GM19438 (cell line): ENCODE measurements at regions not wholly inside any gene's neighbourhood (a gene's known extent, or its start where the extent isn't known, plus 50 kb on each side); places are given as distances from the start of the nearest gene placed in this dataset.

Source experiments
- ATAC-seq: cut with Tn5 transposase; IDR thresholded peaks from one replicate; pipeline ENCODE4 v1.9.1; 2021; ENCODE audit warnings: low read depth; ENCODE audit not compliant: unreplicated experiment

DNA sequence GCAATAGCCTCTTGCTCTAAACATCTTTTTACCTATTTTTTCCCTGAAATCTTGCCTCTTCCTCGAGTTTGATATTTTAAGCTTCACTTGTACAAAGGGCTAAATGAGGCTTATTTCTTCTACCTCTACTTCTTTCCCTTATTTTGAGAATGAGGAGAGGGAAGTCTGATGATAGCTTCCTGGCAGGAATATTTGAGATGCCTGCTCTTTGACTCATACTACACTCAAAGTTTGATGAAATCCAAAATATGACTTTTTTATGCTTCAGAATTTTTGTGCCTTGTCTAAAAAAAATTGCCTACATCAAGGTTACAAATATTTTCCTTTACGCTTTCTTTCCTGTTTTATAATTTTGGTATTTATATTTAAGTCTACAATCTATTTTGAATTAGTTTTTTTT lies 624.4 kb upstream of the PLXNA2 start:
- ATAC-seq: no peak

DNA sequence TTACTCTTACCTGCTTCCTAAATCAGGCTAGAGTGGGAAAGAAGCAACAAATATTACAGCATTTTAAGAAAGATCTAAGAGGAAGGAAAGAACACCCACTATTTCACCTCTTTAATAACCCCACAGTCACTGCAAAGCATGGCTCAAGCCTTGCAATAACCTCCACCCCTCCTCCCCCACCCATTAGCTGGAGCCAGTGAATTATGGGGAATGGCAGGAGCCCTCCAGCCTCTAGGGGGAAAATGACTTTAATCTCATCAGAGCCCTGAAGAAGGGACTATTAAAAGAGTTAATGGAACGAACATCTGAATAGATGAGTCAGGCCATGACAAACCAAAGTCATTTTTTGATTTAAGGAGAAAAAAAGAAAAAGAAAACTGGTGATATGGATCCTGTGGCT lies 630.7 kb upstream of the PLXNA2 start:
- no peak for ATAC-seq

GRCh38 chr1:208879022-208879421 lies 634.8 kb upstream of the PLXNA2 start:
- ATAC-seq: no peak

- no peak for ATAC-seq
Observed at GRCh38 chr1:208880433-208881100, 636.4 kb upstream of the PLXNA2 start.

- ATAC-seq: no peak
Observed at GRCh38 chr1:208885060-208885459, 640.9 kb upstream of the PLXNA2 start.

DNA sequence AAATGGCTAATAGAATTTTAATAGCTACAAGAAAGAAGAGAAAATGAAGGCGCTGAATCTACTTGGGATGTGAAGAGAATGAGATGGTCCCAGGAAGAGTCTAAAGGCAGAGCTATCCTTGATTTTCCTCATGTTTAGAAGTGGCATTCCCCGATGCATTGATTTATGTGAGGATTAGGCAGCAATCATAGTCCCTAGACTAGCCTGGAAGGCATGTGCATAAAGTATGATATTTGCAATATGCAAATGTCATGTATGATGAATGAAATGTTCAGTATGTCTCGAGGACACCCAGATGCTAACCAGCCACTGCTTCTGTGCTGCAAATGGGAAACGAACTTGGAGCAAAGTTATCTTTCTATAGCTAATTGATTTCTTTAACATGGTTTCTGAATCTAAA lies 641.5 kb upstream of the PLXNA2 start:
- ATAC-seq: no peak

GRCh38 chr1:208888376-208888775 lies 644.2 kb upstream of the PLXNA2 start:
- no peak for ATAC-seq

DNA sequence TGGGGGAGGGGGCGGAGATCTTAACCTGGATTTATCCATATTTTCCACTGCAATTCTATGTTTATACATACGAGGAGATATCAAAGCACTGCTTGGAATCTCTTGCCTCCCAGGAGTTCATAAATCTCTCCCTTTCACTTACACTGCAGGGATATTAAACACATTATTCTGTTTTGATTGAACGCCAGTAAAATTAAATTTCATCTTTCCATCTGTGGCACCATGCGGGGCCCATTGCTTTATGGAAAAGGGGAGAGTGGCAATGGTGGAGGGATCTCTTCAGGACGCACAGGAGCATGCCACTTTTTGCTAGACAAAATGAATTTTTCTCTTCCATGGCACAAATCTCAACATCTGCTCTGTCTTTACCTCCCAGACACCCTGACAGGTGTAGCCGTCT lies 648.0 kb upstream of the PLXNA2 start:
- ATAC-seq: no peak

GRCh38 chr1:208893251-208893650 lies 649.1 kb upstream of the PLXNA2 start:
- ATAC-seq: no peak

DNA sequence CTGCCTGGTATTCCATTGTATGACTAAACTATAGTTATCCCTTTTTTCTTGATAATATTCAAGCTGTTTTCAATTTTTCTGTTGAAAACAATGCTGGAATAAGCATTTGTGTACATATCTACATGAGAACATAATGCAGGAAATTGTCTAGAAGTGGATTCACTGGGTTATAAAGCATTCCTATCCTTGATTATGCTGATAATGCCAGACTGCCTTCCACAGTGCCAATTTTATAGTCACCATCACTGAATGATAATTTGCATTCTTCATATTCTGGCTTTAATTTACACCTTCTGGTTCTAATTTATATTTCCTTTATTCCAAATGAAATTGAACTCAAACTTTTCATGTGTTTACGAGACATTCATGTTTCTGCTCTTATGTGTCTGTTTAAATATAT lies 651.0 kb upstream of the PLXNA2 start:
- no peak for ATAC-seq

DNA sequence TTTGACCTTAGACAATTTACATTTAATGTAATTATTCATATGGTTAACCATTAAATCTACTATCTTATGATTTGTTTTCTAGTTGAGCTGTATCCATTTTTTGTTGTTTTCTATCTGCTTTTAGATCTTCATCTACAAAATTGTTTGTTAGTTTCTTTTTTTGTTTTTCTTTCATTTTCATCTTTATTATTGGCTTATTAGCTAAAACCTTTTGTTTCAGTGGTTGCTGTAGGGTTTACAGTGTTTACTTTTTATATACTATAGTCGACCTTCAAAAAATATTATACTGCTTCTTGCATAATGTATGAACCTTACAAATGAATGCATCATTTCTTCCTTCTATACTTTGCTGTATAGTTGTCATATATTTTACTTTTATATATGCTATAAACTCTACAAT lies 651.6 kb upstream of the PLXNA2 start:
- no peak for ATAC-seq

- ATAC-seq: no peak
Observed at GRCh38 chr1:208896768-208897167, 652.6 kb upstream of the PLXNA2 start.

DNA sequence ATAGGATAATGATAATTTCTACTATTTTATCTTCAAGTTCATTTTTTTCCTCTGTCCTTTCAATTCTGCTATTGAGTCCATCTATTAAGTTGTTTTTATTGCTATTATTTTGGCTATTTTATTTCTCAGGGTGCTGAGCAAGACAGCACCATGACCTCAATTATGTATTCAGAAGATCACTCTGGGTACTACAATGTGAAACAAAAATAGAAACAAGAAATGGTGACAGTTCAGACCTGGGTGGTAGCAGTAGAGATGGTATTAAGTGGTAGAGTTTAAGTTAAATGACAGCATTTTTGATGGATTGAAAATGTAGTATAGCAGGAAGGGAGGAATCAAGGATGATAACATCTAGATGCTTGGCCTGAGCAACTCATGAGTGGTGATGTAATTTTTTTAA lies 655.3 kb upstream of the PLXNA2 start:
- ATAC-seq: no peak

DNA sequence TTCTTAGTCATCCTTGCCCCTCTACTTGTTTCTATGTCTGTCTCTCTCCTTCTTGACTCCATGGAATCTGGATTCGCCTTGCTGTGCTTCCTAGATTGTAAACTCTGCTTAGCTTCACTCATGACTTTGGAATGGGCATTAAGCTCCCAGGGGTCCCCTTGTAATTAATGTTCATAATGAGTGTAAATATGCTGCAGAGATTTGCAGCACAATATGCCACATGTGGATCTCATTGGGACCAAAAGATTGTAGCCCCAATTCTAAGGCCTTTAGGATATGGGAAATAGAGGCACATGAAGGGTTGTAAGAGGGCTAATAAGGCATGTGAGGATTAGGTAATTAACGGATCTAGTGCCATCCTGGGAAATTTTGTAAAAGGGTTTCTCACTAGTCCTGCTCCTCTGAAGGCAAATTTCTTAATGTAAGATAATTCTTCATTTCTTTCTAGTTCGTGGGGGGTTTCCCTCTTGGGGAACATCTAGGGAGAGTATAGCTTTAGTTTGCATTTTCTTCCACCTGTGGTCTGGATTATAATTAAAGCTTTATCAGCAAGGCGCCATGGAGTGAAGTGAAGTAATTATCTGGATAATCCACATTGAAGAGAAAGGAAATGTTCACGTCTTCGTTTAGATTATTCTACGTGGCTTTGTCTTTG lies 659.2 kb upstream of the PLXNA2 start:
- no peak for ATAC-seq

- no peak for ATAC-seq
Observed at GRCh38 chr1:208907790-208908189, 663.6 kb upstream of the PLXNA2 start.

DNA sequence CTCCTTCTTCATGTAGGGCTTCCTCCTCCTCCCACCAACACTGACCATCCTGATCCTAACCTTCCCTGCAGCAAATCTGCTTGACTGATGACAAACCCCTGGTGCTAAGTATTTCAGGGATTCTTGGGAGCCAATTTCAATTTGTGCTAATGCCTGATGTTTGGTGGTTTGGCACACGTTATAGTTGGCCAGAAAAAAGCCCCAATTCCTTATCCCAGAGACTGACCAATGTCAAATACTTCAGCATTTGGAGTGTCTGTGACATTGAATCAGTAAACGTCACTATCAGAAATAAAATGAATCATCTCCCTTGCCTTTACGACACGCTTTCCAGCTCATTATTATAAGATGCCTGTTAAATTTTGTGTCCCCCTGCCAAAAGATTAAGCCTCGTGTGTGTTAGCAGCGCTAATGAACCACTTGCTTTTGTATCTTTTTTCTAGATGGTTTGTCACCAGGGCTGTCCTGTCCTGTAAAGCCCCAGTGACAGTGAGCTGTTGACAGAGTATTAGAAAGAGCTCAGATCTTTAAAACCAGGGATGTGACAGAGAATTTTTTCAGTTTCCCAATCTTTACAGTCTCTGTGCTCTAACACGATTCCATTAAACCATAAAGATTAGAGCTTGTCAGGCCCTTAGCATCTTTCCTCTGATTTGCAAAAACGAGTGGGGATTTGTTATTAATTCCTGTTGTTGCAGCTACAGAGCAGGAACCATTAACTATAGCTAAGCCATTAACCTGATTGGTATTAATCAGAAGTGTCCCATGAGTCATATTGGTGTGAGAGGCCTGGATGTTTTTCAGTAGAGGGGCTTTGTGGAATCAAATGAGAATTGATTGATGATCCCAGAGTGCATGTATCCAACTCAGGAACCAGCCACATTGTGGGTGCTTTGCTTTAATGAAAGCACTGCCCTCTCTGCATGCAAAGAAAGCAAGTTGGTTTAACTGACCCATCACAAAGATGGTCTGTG lies 665.1 kb upstream of the PLXNA2 start:
- no peak for ATAC-seq

DNA sequence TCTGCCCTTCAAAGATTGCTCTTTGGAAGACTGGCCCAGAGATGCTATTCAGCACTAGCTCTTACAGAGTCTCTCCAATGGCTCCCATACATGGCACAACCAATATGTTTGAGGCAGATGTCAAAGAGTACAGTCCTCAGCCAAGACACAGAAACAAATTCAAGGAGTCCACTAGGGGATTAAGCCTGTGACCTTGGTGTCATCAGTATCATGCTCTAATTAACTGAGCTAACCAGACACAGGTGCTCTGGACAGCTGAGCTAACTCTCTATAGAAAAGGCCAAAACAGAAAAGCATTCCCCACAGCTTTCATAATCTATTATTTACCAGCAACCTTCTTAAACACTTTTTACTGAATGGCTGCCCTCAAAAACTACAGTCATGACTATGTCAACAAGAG lies 666.0 kb upstream of the PLXNA2 start:
- ATAC-seq: no peak

DNA sequence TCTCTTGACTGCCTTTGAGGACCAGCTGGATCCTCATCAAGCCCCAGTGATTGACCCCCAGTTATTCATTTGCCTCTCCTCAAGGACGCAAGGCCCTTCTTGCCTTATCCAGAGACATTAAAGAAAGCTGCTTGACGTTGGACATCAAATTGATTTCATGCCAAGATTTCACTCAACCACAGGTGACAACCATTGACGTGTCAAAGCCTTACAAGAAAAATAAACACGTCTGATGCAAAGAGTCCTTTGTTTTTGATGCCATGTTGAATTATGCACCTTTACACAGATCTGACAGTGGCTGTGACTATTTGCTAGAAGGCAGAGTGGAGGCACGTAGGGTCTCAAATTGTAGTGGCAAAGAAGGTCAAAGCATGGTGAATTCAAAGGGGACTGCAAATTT lies 666.2 kb upstream of the CAMK1G start:
- ATAC-seq: no peak

DNA sequence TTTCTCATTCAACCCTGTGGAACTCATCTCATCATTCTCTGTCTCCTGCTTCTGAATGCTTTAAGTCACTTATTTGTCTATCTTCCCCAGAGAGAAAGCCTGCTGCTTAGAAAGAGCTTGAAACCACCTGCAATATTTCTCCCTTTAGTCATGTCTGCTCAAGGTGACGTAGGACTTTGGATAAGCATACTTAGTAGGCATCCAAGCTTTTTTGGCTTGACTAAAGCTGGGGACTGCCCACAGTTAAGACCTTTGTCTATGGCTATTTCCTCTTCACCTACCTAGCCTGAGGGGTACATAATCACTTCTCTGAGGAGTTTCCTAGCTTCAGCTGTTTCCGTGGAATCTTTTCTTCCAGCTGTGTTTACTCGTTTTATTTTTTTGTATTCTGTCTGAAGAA lies 665.8 kb upstream of the CAMK1G start:
- ATAC-seq: no peak

GRCh38 chr1:208918160-208918559 lies 665.4 kb upstream of the CAMK1G start:
- no peak for ATAC-seq

GRCh38 chr1:208919371-208919770 lies 664.1 kb upstream of the CAMK1G start:
- no peak for ATAC-seq
